ENCODE measurements at regions not wholly inside any gene's neighbourhood (a gene's known extent, or its start where the extent isn't known, plus 50 kb on each side); places are given as distances from the start of the nearest gene placed in this dataset.
"Not testable (repeated sequence)": the region's sequence is repeated elsewhere in the genome, so short reads cannot be mapped to it uniquely, and the experiment has no call there.

DNA sequence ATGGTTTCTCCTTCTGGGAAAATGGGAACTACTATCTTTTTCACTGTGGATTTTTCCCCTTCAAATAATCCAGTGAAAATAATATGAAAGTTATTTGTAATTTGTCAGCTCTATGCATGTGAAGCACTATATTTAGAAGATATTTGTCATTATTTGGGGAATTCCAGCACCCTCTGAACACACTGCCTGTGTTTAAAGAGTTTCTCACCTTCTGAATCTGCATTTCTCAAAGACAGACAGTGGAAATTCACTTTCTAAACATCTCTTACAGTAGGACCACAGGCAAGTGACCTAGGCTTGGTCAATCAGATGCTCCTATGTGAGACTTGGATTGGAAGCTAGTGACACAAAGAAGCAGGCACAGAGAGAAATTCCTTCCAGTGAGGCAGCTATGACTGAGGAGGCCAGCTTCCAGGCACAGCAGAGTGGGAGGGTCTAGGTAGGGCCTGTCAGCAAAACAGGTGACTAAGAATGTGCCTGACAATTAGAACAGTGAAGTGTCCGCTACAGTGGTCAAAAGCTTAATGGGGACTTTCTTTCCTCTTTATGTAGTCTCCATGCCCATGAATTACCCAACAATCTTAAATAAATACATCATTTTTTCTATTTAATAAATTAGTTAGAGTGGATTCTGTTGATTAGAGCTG, 167.2 kb downstream of the HMHB1 start:
- TF ChIP-seq, protein P1, sequence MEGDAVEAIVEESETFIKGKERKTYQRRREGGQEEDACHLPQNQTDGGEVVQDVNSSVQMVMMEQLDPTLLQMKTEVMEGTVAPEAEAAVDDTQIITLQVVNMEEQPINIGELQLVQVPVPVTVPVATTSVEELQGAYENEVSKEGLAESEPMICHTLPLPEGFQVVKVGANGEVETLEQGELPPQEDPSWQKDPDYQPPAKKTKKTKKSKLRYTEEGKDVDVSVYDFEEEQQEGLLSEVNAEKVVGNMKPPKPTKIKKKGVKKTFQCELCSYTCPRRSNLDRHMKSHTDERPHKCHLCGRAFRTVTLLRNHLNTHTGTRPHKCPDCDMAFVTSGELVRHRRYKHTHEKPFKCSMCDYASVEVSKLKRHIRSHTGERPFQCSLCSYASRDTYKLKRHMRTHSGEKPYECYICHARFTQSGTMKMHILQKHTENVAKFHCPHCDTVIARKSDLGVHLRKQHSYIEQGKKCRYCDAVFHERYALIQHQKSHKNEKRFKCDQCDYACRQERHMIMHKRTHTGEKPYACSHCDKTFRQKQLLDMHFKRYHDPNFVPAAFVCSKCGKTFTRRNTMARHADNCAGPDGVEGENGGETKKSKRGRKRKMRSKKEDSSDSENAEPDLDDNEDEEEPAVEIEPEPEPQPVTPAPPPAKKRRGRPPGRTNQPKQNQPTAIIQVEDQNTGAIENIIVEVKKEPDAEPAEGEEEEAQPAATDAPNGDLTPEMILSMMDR (IDR thresholded peaks at IDR 0.05; ENCODE audit: control extremely low read depth, extremely low read depth, low read depth, missing control alignments): no peak
- ChIA-PET CTCF (interaction anchor here (1.0 to 5.2 kb wide), 6 partner anchors 10 to 1230 kb away, joined by 3 to 35 read pairs (median 4); no protein-coding TSS in a partner anchor), POLR2A (no interaction called here)
- peak; percentile 12 for DNase-seq (ENCODE audit: extremely low spot score)

DNA sequence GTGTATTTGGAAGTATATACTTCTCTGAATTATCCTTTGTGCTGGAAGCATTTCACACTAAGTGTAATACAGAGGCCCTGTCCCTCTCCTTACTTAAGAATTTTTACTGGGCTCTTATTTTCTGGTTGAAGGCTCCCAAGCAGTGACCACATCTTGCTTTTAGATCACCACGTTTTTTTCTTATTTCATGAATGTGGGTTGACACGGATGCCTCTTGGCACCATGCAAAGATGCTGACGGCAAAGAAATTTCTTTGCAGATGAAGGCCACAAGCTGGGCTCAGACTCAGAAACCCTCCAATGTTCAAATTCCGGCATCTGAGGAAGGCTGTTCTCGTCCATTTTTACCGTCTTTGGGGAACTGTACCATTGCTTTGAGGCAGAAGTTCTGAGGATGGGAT, 168.5 kb downstream of the HMHB1 start:
- TF ChIP-seq, protein P1 (IDR thresholded peaks at IDR 0.05; ENCODE audit: control extremely low read depth, extremely low read depth, low read depth, missing control alignments): no peak
- ChIA-PET CTCF (interaction anchor here (1.0 to 5.2 kb wide), 5 partner anchors 11 to 163 kb away, joined by 3 to 35 read pairs (median 3); no protein-coding TSS in a partner anchor), POLR2A (no interaction called here)
- no peak for DNase-seq (ENCODE audit: extremely low spot score)

DNA sequence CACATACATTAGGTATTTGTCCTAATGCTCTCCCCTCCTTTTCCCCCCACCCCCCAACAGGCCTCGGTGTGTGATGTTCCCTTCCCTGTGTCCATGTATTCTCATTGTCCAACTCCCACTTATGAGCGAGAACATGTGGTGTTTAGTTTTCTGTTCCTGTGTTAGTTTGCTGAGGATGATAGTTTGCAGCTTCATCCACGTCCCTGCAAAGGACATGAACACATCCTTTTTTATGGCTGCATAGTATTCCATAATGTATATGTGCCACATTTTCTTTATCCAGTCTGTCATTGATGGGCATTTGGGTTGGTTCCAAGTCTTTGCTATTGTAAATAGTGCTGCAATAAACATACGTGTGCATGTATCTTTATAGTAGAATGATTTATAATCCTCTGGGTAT, 171.0 kb downstream of the HMHB1 start:
- POLR2A ChIA-PET; CTCF ChIA-PET; DNase-seq (ENCODE audit: extremely low spot score): not testable (repeated sequence)

DNA sequence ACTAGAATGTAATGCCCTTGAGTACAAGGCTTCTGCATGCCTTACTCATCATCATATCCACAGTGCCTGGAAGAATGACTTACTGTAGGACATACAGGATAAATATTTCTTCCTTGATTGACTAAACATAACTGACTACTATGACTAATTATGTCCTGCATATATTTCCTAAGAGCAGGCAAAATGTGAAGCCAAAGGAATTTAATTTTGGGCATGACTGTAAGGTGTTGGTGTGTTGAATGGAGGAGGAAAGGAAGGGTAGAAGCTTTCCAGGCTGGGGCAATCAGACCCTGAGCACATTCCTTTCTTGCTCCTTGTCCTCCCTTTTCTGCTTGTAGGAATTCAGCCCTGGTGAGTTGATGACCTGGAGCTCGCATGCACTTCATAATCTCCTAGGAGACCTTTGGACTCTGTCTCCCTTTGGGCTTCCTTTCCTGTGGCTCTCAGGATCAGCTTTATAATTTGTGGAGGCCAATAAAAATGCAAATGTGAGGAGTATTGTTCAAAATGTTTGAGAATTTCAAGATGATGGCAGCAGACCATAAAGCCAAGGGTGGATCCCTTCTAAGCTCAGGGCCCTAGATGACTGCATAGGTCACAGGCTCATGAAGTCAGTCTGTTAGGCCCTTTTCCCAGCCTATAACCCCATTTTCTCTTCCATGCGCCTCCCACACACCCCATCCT, 174.0 kb downstream of the HMHB1 start:
- CTCF ChIA-PET: interaction anchor here (2.7 kb wide), 1 partner anchor 10 kb away, joined by 7 read pairs; no protein-coding TSS in a partner anchor
- TF ChIP-seq, protein P1 (IDR thresholded peaks at IDR 0.05; ENCODE audit: control extremely low read depth, extremely low read depth, low read depth, missing control alignments): no peak
- DNase-seq (ENCODE audit: extremely low spot score): no peak
- POLR2A ChIA-PET: no interaction called here

DNA sequence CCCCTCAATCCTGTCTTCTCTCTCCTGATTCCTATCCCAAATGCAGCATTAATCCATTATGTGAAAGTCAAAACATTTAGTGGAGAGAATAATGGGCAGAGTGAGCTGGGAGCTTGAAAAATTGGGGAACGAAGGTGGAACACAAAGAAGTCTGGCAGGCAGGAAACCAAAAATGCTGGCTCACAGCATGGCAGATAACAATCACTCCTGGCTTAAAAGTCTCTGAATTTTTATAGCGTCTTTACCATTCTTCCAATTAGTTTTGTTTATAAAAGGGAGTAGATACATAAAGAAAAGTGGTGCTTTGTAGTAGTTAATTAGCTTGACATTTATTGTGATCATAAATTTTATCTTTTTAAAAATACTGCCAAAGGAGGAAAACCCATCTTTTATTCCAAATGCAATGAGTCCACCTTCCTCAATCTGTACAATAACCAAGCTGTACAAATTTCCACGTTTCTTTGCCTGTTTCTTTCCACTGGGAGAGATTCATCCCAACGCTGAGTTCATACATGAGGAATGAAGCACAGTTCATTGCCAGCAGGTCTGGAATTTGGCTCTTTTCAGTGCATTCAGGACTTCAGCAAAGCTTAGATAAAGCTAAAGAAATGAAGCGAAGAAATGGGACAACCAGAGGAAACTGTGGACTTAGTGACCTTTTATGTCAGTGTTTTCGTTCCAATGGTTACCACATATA, 174.7 kb downstream of the HMHB1 start:
- ChIA-PET CTCF (interaction anchor here (1.1 to 2.7 kb wide), 2 partner anchors 10 to 348 kb away, joined by 3 to 7 read pairs; no protein-coding TSS in a partner anchor), POLR2A (no interaction called here)
- DNase-seq (ENCODE audit: extremely low spot score): no peak
- TF ChIP-seq, protein P1 (IDR thresholded peaks at IDR 0.05; ENCODE audit: control extremely low read depth, extremely low read depth, low read depth, missing control alignments): no peak

- POLR2A ChIA-PET: no interaction called here
- no peak for DNase-seq (ENCODE audit: extremely low spot score)
- CTCF ChIA-PET: interaction anchor here (1.1 to 2.7 kb wide), 2 partner anchors 11 to 348 kb away, joined by 3 to 7 read pairs; no protein-coding TSS in a partner anchor
- TF ChIP-seq, protein P1 (IDR thresholded peaks at IDR 0.05; ENCODE audit: control extremely low read depth, extremely low read depth, low read depth, missing control alignments): no peak
These were observed 175.3 kb downstream of the HMHB1 start for GRCh38 chr5:143987264-143987663.

All from GM10248 (cell line).